HG02759 (cell line): ENCODE measurements at regions not wholly inside any gene's neighbourhood (a gene's known extent, or its start where the extent isn't known, plus 50 kb on each side); places are given as distances from the start of the nearest gene placed in this dataset.

Source experiments
- ATAC-seq: cut with Tn5 transposase; IDR thresholded peaks from one replicate; pipeline ENCODE4 v1.9.1; 2021; ENCODE audit warnings: mild to moderate bottlenecking, moderate library complexity; ENCODE audit not compliant: unreplicated experiment

DNA sequence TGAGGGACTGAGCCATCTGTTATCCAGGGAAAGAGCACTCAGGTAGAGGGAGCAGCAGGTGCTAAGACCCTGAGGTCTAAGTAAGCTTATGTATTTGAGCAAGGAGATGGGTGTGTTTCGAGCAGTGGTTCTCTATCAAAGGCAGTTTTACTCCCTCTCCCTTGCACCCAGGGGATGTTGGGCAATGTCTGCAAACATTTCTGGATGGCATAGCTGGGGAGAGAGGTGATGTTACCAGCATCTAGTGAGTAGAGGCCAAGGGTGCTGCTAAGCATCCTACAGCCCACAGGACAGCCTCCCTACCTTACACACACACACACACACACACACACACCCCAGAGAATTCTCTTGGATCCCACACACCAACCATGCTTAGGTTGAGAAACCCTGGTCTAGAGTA, 221.0 kb upstream of the PWP1 start:
- no peak for ATAC-seq

- no peak for ATAC-seq
Measured at GRCh38 chr12:107465625-107466024, 220.0 kb upstream of the PWP1 start.

DNA sequence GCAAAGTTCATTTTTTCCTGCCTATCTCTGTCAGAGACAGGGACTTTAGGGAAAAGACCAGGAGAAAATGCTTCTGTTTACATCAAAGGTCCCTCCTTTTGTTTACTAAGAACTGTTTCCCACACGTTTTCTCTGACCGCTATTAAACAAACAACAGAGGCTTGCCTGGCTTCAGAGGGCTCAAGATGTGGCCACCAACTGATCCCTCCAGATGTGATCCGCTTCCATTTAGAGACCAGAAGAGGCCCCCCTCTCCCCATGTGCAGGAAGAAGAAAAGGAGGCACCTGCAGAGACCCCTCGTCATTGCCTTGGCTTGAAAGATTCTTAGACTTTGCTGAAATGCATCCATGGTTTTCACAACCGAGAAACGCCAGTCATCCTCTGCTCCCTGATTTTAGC, 217.9 kb upstream of the PWP1 start:
- no peak for ATAC-seq

DNA sequence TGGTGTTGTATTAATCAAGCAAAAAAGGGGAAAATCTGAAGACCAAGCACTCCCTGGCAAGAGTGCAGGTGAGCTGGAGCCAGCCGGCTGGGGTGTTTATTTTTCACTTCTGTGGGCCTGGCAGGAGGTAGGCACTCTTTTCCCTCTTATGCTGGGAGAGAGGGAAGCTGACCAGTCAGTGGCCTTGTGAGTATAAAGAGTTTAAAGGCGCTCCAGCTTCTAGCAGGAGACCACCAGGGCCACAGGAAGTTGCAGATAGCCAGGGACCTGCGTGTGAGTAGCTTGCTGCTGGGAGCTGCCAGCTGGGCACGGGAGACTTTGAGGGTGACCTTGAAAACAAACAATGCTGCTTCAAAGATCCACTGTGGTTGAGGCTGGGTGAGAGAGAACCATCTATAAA, 217.4 kb upstream of the PWP1 start:
- ATAC-seq = no peak

GRCh38 chr12:107469011-107469410, 216.6 kb upstream of the PWP1 start:
- ATAC-seq = no peak

- no peak for ATAC-seq
Measured at GRCh38 chr12:107470645-107471044, 215.0 kb upstream of the PWP1 start.

GRCh38 chr12:107472308-107472707, 213.3 kb upstream of the PWP1 start:
- ATAC-seq = no peak

GRCh38 chr12:107474099-107474498, 211.5 kb upstream of the PWP1 start:
- ATAC-seq = no peak

DNA sequence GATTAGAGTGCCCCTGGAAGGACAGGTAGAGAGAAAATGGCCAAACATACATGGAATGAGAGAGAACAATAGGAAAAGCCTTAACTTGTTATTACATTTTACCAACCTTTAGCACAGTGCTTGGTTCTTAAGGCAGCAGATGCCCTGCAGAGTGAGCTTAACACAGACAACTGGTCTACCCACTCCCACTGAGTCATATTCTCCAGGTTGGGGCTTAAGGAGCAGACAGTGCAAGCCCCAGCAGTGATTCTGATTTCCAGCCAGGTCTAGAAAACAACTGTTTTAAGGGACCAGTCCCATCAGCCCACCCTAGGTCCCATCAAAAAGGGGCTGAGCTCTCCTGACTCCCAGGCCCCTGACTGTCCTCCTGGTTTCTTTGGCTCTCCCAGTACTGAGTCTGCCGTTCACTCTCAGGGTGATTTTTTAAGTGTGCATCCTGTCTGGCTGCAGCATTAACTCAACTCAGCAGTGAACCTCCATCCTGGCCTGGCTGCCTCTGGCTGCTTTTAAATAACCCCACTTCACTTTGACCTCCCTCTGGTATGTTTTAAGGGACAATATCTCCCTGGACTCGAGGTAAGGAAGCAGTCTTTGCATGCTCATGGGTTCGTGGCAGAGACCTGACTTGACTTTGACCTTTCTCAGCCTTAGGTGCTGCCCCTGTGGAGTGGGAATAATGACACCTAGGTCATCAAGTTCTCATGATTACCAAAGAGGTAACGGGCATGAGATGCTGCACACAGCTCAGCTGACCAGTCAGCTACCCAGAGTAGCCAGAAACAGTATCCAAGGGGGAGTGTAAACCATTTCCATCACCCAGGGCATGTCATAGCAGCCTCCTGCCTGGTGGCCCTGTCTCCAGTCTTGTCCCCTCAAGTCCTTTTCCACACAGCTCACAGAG, 210.7 kb upstream of the PWP1 start:
- no peak for ATAC-seq

DNA sequence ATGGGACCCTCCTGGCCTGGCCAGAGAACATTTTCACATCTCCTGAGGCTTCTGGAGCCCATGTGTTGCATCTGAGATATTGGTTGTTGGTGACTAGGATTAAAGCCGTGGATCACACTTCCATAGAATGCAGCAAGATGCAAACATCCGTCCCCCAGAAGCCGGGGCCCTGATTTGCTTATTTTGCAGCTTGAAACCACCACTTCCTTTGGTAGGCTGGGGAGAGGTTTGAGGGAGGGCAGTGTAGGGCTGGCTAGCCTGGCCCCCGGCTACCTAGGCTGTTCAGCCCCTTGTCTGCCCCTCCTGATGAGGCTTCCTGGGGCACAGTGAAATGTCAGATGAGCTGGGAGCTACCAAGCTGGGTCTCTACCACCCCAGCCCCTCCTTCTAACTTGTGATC, 209.7 kb upstream of the PWP1 start:
- no peak for ATAC-seq

DNA sequence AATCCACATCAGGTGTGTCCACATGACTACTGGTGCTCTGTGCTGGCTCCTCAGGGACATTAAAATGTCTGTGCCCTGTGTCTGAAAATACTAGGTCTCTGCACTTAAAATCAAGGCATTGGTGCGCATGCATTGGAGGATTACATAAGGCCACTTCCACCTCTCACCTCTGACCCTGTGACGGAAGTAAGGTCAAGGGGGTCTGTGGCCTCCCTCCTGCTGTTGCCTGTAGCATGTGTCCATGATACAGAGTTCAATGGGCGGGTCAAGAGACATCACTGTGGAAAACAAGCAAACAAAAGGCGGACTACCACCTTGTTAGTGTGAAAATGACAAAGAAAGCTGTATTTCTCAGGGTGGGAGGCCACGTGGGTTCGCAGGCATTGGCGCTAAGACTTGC, 208.6 kb upstream of the PWP1 start:
- no peak for ATAC-seq

GRCh38 chr12:107477947-107478610, 207.5 kb upstream of the PWP1 start:
- ATAC-seq = no peak

DNA sequence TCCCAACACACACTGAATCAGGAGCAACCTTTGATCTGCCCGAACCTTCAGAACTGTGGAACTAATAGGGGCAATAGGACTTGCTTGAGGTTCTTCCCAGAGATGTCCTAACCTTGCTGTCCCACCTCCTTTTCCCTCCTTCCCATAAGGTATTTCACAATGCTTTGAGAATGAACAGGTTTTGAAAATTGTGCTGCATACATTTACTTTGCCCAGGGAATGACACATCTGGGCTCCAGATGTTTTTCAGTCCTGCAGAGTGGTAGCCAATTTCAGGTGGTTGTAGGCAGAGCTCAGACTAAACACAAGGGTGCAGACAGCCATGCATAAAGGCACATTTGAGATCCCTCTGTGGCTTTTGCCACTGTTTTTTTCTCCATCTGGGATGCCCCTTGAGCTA, 206.7 kb upstream of the PWP1 start:
- no peak for ATAC-seq

DNA sequence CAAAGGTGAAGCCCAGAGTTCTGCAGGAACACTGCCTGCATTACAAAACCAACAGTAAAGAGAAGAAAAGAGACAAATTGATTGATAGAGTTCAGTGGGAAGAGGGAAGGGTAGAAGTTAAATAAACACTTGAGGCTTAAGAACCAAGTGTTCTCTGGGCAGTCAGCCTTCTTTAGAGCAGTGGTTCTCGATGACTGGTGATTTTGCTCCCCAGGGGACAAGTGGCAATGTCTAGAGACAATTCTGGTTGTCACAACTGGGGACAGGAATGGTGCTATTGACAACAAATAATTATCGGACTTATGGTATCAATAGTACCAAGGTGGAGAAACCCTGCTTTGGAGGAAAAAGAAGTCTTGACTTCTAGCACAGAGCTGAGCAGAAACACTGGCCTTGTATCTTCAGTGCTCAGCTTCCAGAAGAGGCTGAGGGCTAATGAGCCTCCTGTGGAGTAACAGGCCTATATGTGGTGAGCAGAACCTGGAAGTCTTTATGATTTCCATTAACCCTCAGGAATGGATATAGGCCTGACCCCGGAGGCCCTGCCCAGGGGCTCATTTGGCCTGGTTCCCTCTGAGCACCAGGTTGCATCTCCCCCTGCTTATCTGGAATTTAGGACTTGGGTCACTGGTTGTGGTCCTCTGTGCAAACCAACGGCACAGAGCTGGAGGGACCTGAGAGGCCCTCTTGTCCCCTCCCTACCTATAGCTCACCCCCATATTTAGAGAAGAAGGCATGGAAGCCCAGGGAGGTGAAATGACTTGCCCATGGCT, 204.6 kb upstream of the PWP1 start:
- no peak for ATAC-seq

- no peak for ATAC-seq
Measured at GRCh38 chr12:107484230-107484629, 201.4 kb upstream of the PWP1 start.

DNA sequence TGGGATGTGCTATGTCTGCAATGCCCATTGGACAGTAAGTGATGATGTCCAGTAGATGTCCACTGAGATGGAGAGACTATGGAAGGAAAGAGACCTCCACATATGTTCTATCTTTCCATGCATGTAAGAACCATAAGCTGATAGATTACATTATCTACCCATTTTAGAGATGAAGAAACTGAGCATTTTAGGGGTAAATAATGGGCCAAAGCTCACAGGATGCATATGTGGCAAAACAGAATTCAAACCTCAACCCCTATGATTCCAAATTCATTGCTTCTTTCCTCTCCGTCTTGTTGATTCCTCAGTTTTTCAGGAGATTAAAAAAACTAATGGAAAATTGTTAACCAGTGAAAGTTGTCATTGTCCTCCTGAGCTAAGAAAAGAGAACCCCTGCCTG, 200.7 kb upstream of the PWP1 start:
- no peak for ATAC-seq

DNA sequence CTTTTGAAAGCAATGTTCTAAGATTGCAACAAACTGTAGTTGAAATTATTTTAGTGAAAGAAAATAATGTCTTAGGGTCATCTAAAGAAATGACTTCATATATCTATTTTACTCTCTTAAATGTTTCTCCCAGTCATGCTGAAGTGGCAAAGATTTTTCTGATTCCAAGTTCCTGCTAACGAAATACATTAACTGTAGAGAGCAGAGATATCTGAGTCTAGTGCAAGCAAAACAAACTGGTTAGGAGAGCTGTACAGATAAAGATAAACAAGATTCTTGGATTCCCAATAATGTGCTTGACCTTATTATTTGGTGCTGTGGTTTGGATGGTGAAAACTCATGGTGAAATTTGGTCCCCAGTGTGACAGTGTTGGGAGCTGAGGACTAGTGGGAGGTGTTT, 199.9 kb upstream of the PWP1 start:
- ATAC-seq = no peak

- ATAC-seq = no peak
Measured at GRCh38 chr12:107486140-107486892, 199.3 kb upstream of the PWP1 start.

DNA sequence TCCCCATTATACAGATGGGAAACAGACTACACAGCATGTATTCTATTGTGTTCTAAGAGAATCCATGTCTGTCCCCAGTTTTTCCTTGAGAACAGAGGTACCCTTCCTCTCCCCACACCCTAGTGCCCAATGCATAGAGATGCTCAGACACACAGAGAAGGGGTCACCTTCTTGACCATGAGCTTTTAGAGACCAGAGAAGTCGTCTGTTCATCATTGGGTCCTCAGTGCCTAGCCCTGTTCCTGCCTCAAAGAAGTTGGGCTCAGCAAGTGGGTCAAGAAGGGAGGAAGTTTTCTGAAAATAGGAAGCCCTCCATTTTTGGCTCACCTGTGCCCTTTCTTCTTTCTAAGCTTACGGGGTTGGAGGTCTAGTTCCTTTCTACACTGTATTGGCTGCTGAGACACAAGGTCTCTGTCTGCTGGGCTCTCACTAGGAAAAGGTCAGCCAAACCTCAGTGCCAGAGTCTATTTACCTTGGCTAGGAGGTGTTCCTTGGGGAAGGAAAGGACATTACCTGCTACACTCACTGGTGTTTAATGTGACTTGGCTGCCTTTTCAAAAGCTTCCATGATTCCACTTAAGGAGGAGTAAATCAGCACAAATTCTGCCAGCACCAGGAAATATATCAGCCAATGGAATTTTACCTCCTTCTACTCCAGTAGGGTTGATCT, 198.5 kb upstream of the PWP1 start:
- no peak for ATAC-seq

DNA sequence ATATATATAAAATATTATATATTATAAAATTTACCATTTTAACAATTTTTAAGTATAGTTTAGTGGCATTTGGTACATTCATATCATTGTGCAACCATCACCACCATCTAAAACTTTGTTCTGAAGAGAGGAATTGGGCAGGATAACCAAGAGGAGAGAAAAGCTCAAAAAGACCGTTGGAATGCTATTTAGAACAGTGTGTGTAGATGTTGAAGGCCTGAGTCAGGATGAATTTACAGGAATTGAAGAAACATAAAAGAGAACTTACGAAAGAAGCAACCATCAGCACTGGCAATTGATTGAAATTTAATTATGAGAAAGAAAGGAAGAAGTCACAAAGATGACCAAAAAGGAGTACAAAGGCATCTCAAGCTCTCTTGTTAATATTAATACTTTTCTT, 196.9 kb upstream of the PWP1 start:
- ATAC-seq = no peak
